ENCODE measurements at regions not wholly inside any gene's neighbourhood (a gene's known extent, or its start where the extent isn't known, plus 50 kb on each side); places are given as distances from the start of the nearest gene placed in this dataset.

DNA sequence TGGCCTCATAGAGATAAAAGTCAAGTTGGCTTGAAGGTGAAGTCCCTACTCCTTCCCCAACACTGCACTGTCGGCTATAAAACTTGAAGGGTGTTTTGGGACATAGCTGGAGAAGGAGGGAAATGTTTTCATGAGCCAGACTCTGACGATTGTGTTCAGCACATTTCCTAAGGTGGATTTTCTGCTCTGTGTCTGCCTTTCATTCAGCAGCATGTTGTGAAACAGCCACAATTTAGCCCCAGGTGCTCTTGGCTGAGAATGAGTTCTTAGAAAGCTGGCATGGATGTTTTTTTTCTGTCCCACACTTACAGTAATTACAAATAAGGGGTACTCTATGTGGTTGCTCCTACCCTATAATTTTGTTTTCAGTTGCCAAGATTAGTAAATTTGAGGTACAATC, 492.4 kb downstream of the MCTP2 start:
- H3K27me3 ChIP-seq (replicated peaks; ENCODE audit: insufficient read depth, low read length), result no peaks in the 10 kb centered on the region
- TF ChIP-seq EZH2phosphoT487 (IDR thresholded peaks at IDR 0.05; ENCODE audit: low read length) (no peak), EZH2 (optimal IDR thresholded peaks at IDR 0.05; ENCODE audit: low read depth, low read length) (no peak)
- TF ChIP-seq, protein P1, sequence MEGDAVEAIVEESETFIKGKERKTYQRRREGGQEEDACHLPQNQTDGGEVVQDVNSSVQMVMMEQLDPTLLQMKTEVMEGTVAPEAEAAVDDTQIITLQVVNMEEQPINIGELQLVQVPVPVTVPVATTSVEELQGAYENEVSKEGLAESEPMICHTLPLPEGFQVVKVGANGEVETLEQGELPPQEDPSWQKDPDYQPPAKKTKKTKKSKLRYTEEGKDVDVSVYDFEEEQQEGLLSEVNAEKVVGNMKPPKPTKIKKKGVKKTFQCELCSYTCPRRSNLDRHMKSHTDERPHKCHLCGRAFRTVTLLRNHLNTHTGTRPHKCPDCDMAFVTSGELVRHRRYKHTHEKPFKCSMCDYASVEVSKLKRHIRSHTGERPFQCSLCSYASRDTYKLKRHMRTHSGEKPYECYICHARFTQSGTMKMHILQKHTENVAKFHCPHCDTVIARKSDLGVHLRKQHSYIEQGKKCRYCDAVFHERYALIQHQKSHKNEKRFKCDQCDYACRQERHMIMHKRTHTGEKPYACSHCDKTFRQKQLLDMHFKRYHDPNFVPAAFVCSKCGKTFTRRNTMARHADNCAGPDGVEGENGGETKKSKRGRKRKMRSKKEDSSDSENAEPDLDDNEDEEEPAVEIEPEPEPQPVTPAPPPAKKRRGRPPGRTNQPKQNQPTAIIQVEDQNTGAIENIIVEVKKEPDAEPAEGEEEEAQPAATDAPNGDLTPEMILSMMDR (IDR thresholded peaks at IDR 0.05; ENCODE audit: low read length), result no peak

DNA sequence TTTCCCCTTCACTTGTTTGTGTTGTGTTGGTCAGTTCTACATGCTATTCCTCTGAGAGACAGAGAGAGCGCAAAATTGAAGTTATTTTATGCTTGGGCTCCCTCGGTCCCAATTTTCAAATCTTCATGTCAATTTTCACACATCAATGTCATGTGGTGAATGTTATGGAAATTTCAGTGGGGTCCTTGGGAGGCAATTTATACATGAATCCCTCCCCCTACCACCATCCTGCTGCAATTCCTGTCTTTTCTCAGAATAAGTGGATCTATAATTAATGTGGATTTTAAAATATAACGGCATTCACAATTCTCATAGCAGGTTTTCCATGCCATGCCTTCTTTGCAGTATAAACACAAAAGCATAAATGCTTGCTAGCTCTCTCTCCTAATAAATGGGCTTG, 499.9 kb downstream of the MCTP2 start:
- no peak for DNase-seq
- Histone ChIP-seq H3K9me3 (replicated peaks; ENCODE audit: insufficient read depth, low read length) (no peaks in the 10 kb centered on the region), H3K9ac (ENCODE audit: low read length) (no peak overlapping the region), H3K4me2 (ENCODE audit: low read depth, low read length) (no peak overlapping the region), H3K27ac (ENCODE audit: low read length) (no peak overlapping the region), H3K36me3 (replicated peaks; ENCODE audit: insufficient read depth, low read length) (no peaks in the 10 kb centered on the region), H3K9me2 (replicated peaks; ENCODE audit: insufficient read depth, low read length) (no peaks in the 10 kb centered on the region), H3K4me3 (ENCODE audit: low read length) (no peak overlapping the region), H3K79me2 (ENCODE audit: low read length) (no peaks in the 10 kb centered on the region), H3K27me3 (replicated peaks; ENCODE audit: insufficient read depth, low read length) (no peaks in the 10 kb centered on the region), H3K4me1 (ENCODE audit: low read length) (no peaks in the 10 kb centered on the region), H4K20me1 (ENCODE audit: insufficient read depth, low read length) (no peaks in the 10 kb centered on the region), H2AFZ (ENCODE audit: low read length) (no peak overlapping the region), H3F3A (ENCODE audit: insufficient read depth, low read length) (no peaks in the 10 kb centered on the region)
- TF ChIP-seq EZH2 (optimal IDR thresholded peaks at IDR 0.05; ENCODE audit: low read depth, low read length), result no peak
- TF ChIP-seq EZH2phosphoT487 (IDR thresholded peaks at IDR 0.05; ENCODE audit: low read length), result no peak
- TF ChIP-seq, protein P1 (IDR thresholded peaks at IDR 0.05; ENCODE audit: low read length), result no peak

More for the DNA sequence above, 492.4 kb downstream of the MCTP2 start:
- Histone ChIP-seq H3F3A (ENCODE audit: insufficient read depth, low read length) (no peaks in the 10 kb centered on the region), H3K4me3 (ENCODE audit: low read length) (no peak overlapping the region), H3K36me3 (replicated peaks; ENCODE audit: insufficient read depth, low read length) (no peaks in the 10 kb centered on the region), H3K9me2 (replicated peaks; ENCODE audit: insufficient read depth, low read length) (no peaks in the 10 kb centered on the region), H4K20me1 (ENCODE audit: insufficient read depth, low read length) (no peaks in the 10 kb centered on the region), H2AFZ (ENCODE audit: low read length) (no peak overlapping the region), H3K9me3 (replicated peaks; ENCODE audit: insufficient read depth, low read length) (no peaks in the 10 kb centered on the region), H3K79me2 (ENCODE audit: low read length) (no peaks in the 10 kb centered on the region), H3K27ac (ENCODE audit: low read length) (no peak overlapping the region), H3K9ac (ENCODE audit: low read length) (no peak overlapping the region), H3K4me1 (ENCODE audit: low read length) (no peaks in the 10 kb centered on the region), H3K4me2 (ENCODE audit: low read depth, low read length) (no peak overlapping the region)
- no peak for DNase-seq

DNA sequence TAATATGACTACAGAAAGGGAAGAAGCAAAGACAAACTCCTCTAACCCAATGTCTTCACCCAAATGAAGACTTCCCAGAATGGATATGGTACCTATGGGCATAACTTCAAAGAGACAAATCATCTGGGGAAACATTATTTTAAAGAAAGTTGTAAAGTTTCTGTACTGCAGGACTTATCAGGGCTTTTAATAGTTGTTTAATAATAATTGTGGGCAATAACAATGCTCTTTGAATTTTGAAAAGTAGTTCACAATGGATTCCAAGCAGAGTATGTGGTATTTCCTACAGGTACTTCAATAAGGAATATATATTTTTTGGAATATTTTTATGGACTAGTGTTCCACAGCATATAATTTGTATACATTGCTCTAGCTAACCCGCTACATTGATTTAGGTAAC, 503.1 kb downstream of the MCTP2 start:
- H3K27ac ChIP-seq (ENCODE audit: low read length), result no peak overlapping the region
- H4K20me1 ChIP-seq (ENCODE audit: insufficient read depth, low read length), result no peaks in the 10 kb centered on the region
- DNase-seq, result no peak
- H3F3A ChIP-seq (ENCODE audit: insufficient read depth, low read length), result no peaks in the 10 kb centered on the region
- no peaks in the 10 kb centered on the region for H3K27me3 ChIP-seq (replicated peaks; ENCODE audit: insufficient read depth, low read length)
- TF ChIP-seq EZH2phosphoT487 (IDR thresholded peaks at IDR 0.05; ENCODE audit: low read length), result no peak
- TF ChIP-seq EZH2 (optimal IDR thresholded peaks at IDR 0.05; ENCODE audit: low read depth, low read length), result no peak
- TF ChIP-seq, protein P1 (IDR thresholded peaks at IDR 0.05; ENCODE audit: low read length), result no peak
- H2AFZ ChIP-seq (ENCODE audit: low read length), result no peak overlapping the region
- H3K4me2 ChIP-seq (ENCODE audit: low read depth, low read length), result no peak overlapping the region
- no peaks in the 10 kb centered on the region for H3K36me3 ChIP-seq (replicated peaks; ENCODE audit: insufficient read depth, low read length)
- no peaks in the 10 kb centered on the region for H3K79me2 ChIP-seq (ENCODE audit: low read length)
- no peaks in the 10 kb centered on the region for H3K9me2 ChIP-seq (replicated peaks; ENCODE audit: insufficient read depth, low read length)
- H3K9me3 ChIP-seq (replicated peaks; ENCODE audit: insufficient read depth, low read length), result no peaks in the 10 kb centered on the region
- H3K4me3 ChIP-seq (ENCODE audit: low read length), result no peak overlapping the region
- no peak overlapping the region for H3K9ac ChIP-seq (ENCODE audit: low read length)
- H3K4me1 ChIP-seq (ENCODE audit: low read length), result no peaks in the 10 kb centered on the region

Data from MM.1S (cell line).